Stomach (tissue), 8 donors: ENCODE measurements at regions not wholly inside any gene's neighbourhood (a gene's known extent, or its start where the extent isn't known, plus 50 kb on each side); places are given as distances from the start of the nearest gene placed in this dataset.

Experiments used
- DNase-seq, 2 donors: peaks; one replicate each; pipeline versions ENCODE4 v3.0.0 to v3.0.0-alpha.2; 2013 to 2019
- H3K27ac ChIP-seq, 5 donors: fragments of 200-600 bp in 4 of 5; sonication (generic) in 4 of 5; one replicate each; pipeline ENCODE4 v1.5.1; 2013 to 2019; ENCODE audit warnings: mild to moderate bottlenecking in 1 of 5, moderate library complexity in 1 of 5
- H3K27me3 ChIP-seq, 3 donors: fragments of 200-600 bp; sonication (generic); one replicate each; pipeline ENCODE4 v1.5.1; 2017 to 2019; ENCODE audit warnings: mixed run types in 1 of 3
- H3K36me3 ChIP-seq, 4 donors: fragments of 200-600 bp; sonication (generic); 1 replicate in 3 of 4; 2 replicates in 1 of 4; pipeline ENCODE4 v1.5.1; 2016 to 2019
- H3K4me1 ChIP-seq, 4 donors: fragments of 200-600 bp; sonication (generic); one replicate each; pipeline ENCODE4 v1.5.1; 2016 to 2019
- H3K4me3 ChIP-seq, 4 donors: fragments of 200-600 bp; sonication (generic) in 3 of 4; one replicate each; pipeline ENCODE4 v1.5.1; 2016 to 2019; ENCODE audit warnings: mild to moderate bottlenecking in 1 of 4
- H3K9me3 ChIP-seq, 4 donors: fragments of 200-600 bp; sonication (generic); one replicate each; pipeline ENCODE4 v1.5.1; 2016 to 2019
- EP300 ChIP-seq: sonication (generic); formaldehyde crosslinking; IDR thresholded peaks from one replicate; pipeline ENCODE4 v1.6.1; 2017; ENCODE audit warnings: antibody characterized with exemption
- POLR2A ChIP-seq, 4 donors: fragments of 450-650 bp; IDR thresholded peaks; one replicate each; pipeline ENCODE4 v1.6.1; 2016; ENCODE audit warnings: antibody characterized with exemption in 4 of 4, control low read depth in 2 of 4, mild to moderate bottlenecking in 1 of 4, moderate library complexity in 1 of 4
- POLR2AphosphoS5 ChIP-seq, 3 donors: sonication (generic); formaldehyde crosslinking; IDR thresholded peaks; one replicate each; pipeline ENCODE4 v1.6.1; 2016; ENCODE audit warnings: antibody characterized with exemption in 3 of 3
- WGBS, 5 donors: extraction: QIAGEN DNeasy Blood & Tissue Kit in 3 of 5; methylation state at CpG; one replicate each; pipeline versions ENCODE4 v1.1.5 to v1.1.7; 2013 to 2018; 5-methylcytosine and 5-hydroxymethylcytosine counted together
- intact Hi-C: fragments of 100-400 bp; cut with DNase I; formaldehyde crosslinking; loops from one replicate; pipeline ENCODE4 v1.15.1; 2023; ENCODE audit warnings: low total_unique reads
- TF ChIP-seq, protein P1 (sequence below), 7 experiments: fragments of 450-650 bp in 4 of 7; fragments of 200-600 bp in 3 of 7; sonication (generic) in 3 of 7; IDR thresholded peaks; one replicate each; pipeline ENCODE4 v1.5.1; 2016 to 2019; ENCODE audit warnings: antibody characterized with exemption in 7 of 7, control low read depth in 2 of 7, mild to moderate bottlenecking in 1 of 7
- donor health status: healthy with polysubstance abuse.
- donor health status: Bipolar disorder and iron deficiency.
- donor health status: healthy.

GRCh38 chrX:150157291-150157690 lies 205.8 kb upstream of the MAMLD1 start:
- intact Hi-C loops, result no loop called here
- Histone ChIP-seq H3K36me3 (no peaks in the 10 kb centered on the region), H3K4me3 (no peak overlapping the region), H3K27me3 (no peaks in the 10 kb centered on the region), H3K4me1 (peaks cover 0 to 8% (median 0%) of the 10 kb centered on the region in 4 donors), H3K9me3 (no peaks in the 10 kb centered on the region), H3K27ac (no peak overlapping the region)
- peak in 1 of 2 donors; percentile 25 for DNase-seq
- 25 to 45% (median 34%) methylated on average over 2 of the region's 2 CpGs for WGBS, 5 donors
- TF ChIP-seq POLR2AphosphoS5 (IDR thresholded peaks at IDR 0.05) (no peak), POLR2A (IDR thresholded peaks at IDR 0.05) (no peak), EP300 (no peak)
- TF ChIP-seq, protein P1, sequence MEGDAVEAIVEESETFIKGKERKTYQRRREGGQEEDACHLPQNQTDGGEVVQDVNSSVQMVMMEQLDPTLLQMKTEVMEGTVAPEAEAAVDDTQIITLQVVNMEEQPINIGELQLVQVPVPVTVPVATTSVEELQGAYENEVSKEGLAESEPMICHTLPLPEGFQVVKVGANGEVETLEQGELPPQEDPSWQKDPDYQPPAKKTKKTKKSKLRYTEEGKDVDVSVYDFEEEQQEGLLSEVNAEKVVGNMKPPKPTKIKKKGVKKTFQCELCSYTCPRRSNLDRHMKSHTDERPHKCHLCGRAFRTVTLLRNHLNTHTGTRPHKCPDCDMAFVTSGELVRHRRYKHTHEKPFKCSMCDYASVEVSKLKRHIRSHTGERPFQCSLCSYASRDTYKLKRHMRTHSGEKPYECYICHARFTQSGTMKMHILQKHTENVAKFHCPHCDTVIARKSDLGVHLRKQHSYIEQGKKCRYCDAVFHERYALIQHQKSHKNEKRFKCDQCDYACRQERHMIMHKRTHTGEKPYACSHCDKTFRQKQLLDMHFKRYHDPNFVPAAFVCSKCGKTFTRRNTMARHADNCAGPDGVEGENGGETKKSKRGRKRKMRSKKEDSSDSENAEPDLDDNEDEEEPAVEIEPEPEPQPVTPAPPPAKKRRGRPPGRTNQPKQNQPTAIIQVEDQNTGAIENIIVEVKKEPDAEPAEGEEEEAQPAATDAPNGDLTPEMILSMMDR (IDR thresholded peaks at IDR 0.05), result no peak

DNA sequence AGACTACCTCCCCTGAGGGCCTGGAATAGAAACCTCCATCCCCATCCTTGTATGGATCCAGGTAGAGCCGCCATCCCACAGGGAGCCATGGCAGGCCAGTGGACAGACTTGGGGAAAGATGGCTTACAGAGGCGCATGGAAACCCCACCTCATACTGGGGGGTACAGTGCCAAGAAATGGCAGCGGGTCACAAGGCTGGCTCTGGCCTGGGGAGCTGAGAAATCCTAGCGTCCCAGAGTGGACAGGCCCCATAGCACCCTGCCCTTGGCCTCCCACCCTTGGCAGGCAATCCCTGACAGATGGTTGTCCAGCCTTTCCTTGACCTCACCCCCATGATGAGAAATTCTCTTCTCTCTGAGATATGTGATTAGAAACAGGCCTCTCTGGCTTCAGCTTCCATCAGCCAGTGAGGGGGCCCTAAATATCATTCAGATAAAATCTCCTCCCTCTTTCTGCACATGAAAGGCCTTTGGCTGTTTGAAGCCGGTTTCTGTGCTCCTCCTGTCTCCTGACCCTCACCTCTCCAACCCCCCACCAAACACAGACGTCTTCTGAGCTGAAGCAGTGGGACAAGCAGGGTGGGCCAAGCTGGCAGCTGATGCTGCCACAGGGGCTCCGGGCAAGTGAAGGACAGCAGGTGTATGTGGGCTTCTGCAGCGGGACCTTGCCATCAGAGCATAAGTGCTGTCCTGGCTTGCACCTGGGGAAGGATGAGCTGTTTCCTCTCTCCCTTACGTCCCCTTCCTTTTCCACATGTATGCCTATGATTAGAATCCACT lies 204.4 kb upstream of the MAMLD1 start:
- intact Hi-C loops, result no loop called here
- no peak for DNase-seq

GRCh38 chrX:150159537-150159936 lies 203.6 kb upstream of the MAMLD1 start:
- no peak for TF ChIP-seq EP300
- TF ChIP-seq, protein P1 (IDR thresholded peaks at IDR 0.05), result no peak
- no peak for TF ChIP-seq POLR2AphosphoS5 (IDR thresholded peaks at IDR 0.05)
- TF ChIP-seq POLR2A (IDR thresholded peaks at IDR 0.05), result no peak

More for the DNA sequence above, 204.4 kb upstream of the MAMLD1 start:
- H3K36me3 ChIP-seq, result no peaks in the 10 kb centered on the region
- no peaks in the 10 kb centered on the region for H3K9me3 ChIP-seq
- no peak overlapping the region for H3K27ac ChIP-seq
- 77 to 96% (median 91%) methylated on average over 7 to 9 of the region's 9 CpGs for WGBS, 5 donors
- no peak for TF ChIP-seq POLR2AphosphoS5 (IDR thresholded peaks at IDR 0.05)
- TF ChIP-seq EP300, result no peak
- TF ChIP-seq, protein P1 (IDR thresholded peaks at IDR 0.05), result no peak
- TF ChIP-seq POLR2A (IDR thresholded peaks at IDR 0.05), result no peak
- peaks cover 0 to 8% (median 0%) of the 10 kb centered on the region in 4 donors for H3K4me1 ChIP-seq
- H3K27me3 ChIP-seq, result no peaks in the 10 kb centered on the region
- H3K4me3 ChIP-seq, result no peak overlapping the region

GRCh38 chrX:150160656-150161055 lies 202.5 kb upstream of the MAMLD1 start:
- Histone ChIP-seq H3K4me3 (no peak overlapping the region), H3K4me1 (peaks cover 0 to 2% (median 0%) of the 10 kb centered on the region in 4 donors), H3K36me3 (no peaks in the 10 kb centered on the region), H3K27me3 (no peaks in the 10 kb centered on the region), H3K9me3 (no peaks in the 10 kb centered on the region), H3K27ac (no peak overlapping the region)
- TF ChIP-seq POLR2A (IDR thresholded peaks at IDR 0.05) (no peak), EP300 (no peak), POLR2AphosphoS5 (IDR thresholded peaks at IDR 0.05) (no peak)
- TF ChIP-seq, protein P1 (IDR thresholded peaks at IDR 0.05), result no peak
- intact Hi-C loops, result no loop called here
- no peak for DNase-seq

More at GRCh38 chrX:150159537-150159936, 203.6 kb upstream of the MAMLD1 start:
- H3K4me1 ChIP-seq, result peaks cover 0 to 8% (median 0%) of the 10 kb centered on the region in 4 donors
- H3K9me3 ChIP-seq, result no peaks in the 10 kb centered on the region
- 55 to 91% (median 78%) methylated on average over 3 of the region's 3 CpGs for WGBS, 5 donors
- H3K4me3 ChIP-seq, result no peak overlapping the region
- no peak for DNase-seq
- H3K36me3 ChIP-seq, result no peaks in the 10 kb centered on the region
- intact Hi-C loops, result no loop called here
- H3K27me3 ChIP-seq, result no peaks in the 10 kb centered on the region
- H3K27ac ChIP-seq, result no peak overlapping the region
